Spleen (tissue), 11 donors: ENCODE measurements at regions not wholly inside any gene's neighbourhood (a gene's known extent, or its start where the extent isn't known, plus 50 kb on each side); places are given as distances from the start of the nearest gene placed in this dataset.
"Not testable (repeated sequence)": the region's sequence is repeated elsewhere in the genome, so short reads cannot be mapped to it uniquely, and the experiment has no call there.

Source experiments
- DNase-seq: peaks from one replicate; pipeline ENCODE4 v3.0.0-alpha.2; 2020
- H3K27ac ChIP-seq, 8 donors: fragments of 200-600 bp; sonication (generic) in 7 of 8; 1 replicate in 4 of 8; 2 replicates in 4 of 8; pipeline versions ENCODE4 v1.5.0 to v1.8.0; 2016 to 2021; ENCODE audit warnings: inconsistent platforms in 4 of 8, mild to moderate bottlenecking in 4 of 8, moderate library complexity in 1 of 8
- H3K27me3 ChIP-seq, 7 donors: fragments of 200-600 bp; sonication (generic) in 6 of 7; replicated peaks in 1 of 7; 1 replicate in 4 of 7; 2 replicates in 3 of 7; pipeline versions ENCODE4 v1.5.0 to v1.8.0; 2016 to 2021; ENCODE audit warnings: inconsistent platforms in 3 of 7, mild to moderate bottlenecking in 1 of 7
- H3K36me3 ChIP-seq, 6 donors: fragments of 200-600 bp; sonication (generic) in 5 of 6; 1 replicate in 4 of 6; 2 replicates in 2 of 6; pipeline versions ENCODE4 v1.5.0 to v1.8.0; 2016 to 2021; ENCODE audit warnings: inconsistent platforms in 2 of 6
- H3K4me1 ChIP-seq, 6 donors: fragments of 200-600 bp; sonication (generic) in 5 of 6; 1 replicate in 3 of 6; 2 replicates in 3 of 6; pipeline versions ENCODE4 v1.5.0 to v1.8.0; 2016 to 2021; ENCODE audit warnings: inconsistent platforms in 3 of 6
- H3K4me3 ChIP-seq, 8 donors: fragments of 200-600 bp; sonication (generic) in 7 of 8; 1 replicate in 4 of 8; 2 replicates in 4 of 8; pipeline versions ENCODE4 v1.5.0 to v1.8.0; 2016 to 2021; ENCODE audit warnings: inconsistent platforms in 4 of 8, mild to moderate bottlenecking in 4 of 8, moderate library complexity in 2 of 8
- H3K9me3 ChIP-seq, 8 donors: fragments of 200-600 bp; sonication (generic) in 7 of 8; 1 replicate in 4 of 8; 2 replicates in 4 of 8; pipeline versions ENCODE4 v1.5.0 to v1.8.0; 2016 to 2021; ENCODE audit warnings: inconsistent platforms in 4 of 8
- CTCF ChIP-seq, 11 experiments: fragments of 200-600 bp in 7 of 11; fragments of 450-650 bp in 4 of 11; sonication (generic) in 4 of 11; IDR thresholded peaks in 8 of 11; conservative IDR thresholded peaks in 3 of 11; 1 replicate in 7 of 11; 2 replicates in 4 of 11; pipeline versions ENCODE4 v1.4.0 to v1.8.0; 2016 to 2021; ENCODE audit warnings: antibody characterized with exemption in 11 of 11, inconsistent platforms in 4 of 11, mild to moderate bottlenecking in 1 of 11
- POLR2A ChIP-seq, 3 donors: fragments of 450-650 bp; IDR thresholded peaks; one replicate each; pipeline ENCODE4 v1.5.1; 2017; ENCODE audit warnings: antibody characterized with exemption in 3 of 3, mild to moderate bottlenecking in 1 of 3
- POLR2AphosphoS5 ChIP-seq, 3 donors: sonication (generic); formaldehyde crosslinking; IDR thresholded peaks; one replicate each; pipeline ENCODE4 v1.5.1; 2017; ENCODE audit warnings: antibody characterized with exemption in 3 of 3
- WGBS, 5 donors: extraction: QIAGEN DNeasy Blood & Tissue Kit in 3 of 5; methylation state at CpG; one replicate each; pipeline versions ENCODE4 v1.1.5 to v1.1.7; 2013 to 2018; 5-methylcytosine and 5-hydroxymethylcytosine counted together
- intact Hi-C: fragments of 100-400 bp; cut with DNase I; formaldehyde crosslinking; loops from one replicate; pipeline ENCODE4 v1.15.0; 2023; ENCODE audit warnings: low total_unique reads
- donor health status: healthy with polysubstance abuse.
- donor health status: DM: no; HTN: no; CAD: no; lungs with moderate emphysema.
- donor health status: DM: no; HTN: no; CAD: no.
- donor health status: Bipolar disorder and iron deficiency.
- donor health status: healthy.
- donor health status: DM: no; HTN: no; CAD: no.
- donor health status: DM: yes; HTN: yes; CAD: no.

- intact Hi-C loops, result no loop called here
- no peaks in the 10 kb centered on the region for H3K36me3 ChIP-seq
- no peaks in the 10 kb centered on the region for H3K4me1 ChIP-seq
- no peak overlapping the region for H3K27ac ChIP-seq
- TF ChIP-seq CTCF (IDR thresholded peaks at IDR 0.05 in 8 of 11, conservative IDR thresholded peaks at IDR 0.05 in 3 of 11) (no peak), POLR2AphosphoS5 (IDR thresholded peaks at IDR 0.05) (no peak), POLR2A (IDR thresholded peaks at IDR 0.05) (no peak)
- peaks cover 0 to 63% (median 39%) of the 10 kb centered on the region in 8 donors for H3K9me3 ChIP-seq
- DNase-seq, result no peak
- H3K27me3 ChIP-seq, result no peaks in the 10 kb centered on the region
- no peak overlapping the region for H3K4me3 ChIP-seq
Observed at GRCh38 chr6:78797270-78797669, 70.1 kb upstream of the IRAK1BP1 start.

- Histone ChIP-seq H3K27ac (no peak overlapping the region), H3K36me3 (no peaks in the 10 kb centered on the region), H3K9me3 (peaks cover 0 to 83% (median 60%) of the 10 kb centered on the region in 8 donors), H3K4me1 (no peaks in the 10 kb centered on the region), H3K4me3 (no peak overlapping the region), H3K27me3 (no peaks in the 10 kb centered on the region)
- intact Hi-C loops, result no loop called here
- WGBS, 5 donors, result 85 to 92% (median 90%) methylated on average over 2 of the region's 2 CpGs
- TF ChIP-seq POLR2A (IDR thresholded peaks at IDR 0.05), result no peak
- no peak for TF ChIP-seq CTCF (IDR thresholded peaks at IDR 0.05 in 8 of 11, conservative IDR thresholded peaks at IDR 0.05 in 3 of 11)
- TF ChIP-seq POLR2AphosphoS5 (IDR thresholded peaks at IDR 0.05), result no peak
- no peak for DNase-seq
Observed at GRCh38 chr6:78799682-78800081, 67.7 kb upstream of the IRAK1BP1 start.

GRCh38 chr6:78806792-78807191 is 60.6 kb upstream of the IRAK1BP1 start:
- H3K4me1 ChIP-seq, H3K27ac ChIP-seq, H3K4me3 ChIP-seq, DNase-seq, H3K27me3 ChIP-seq, intact Hi-C loops, H3K36me3 ChIP-seq: not testable (repeated sequence)
- 85 to 100% (median 95%) methylated on average over 1 of the region's 1 CpG for WGBS, 5 donors
- peaks cover 0 to 57% (median 26%) of the 10 kb centered on the region in 8 donors for H3K9me3 ChIP-seq

GRCh38 chr6:78807655-78808355 is 59.5 kb upstream of the IRAK1BP1 start:
- H3K27ac ChIP-seq, intact Hi-C loops, H3K36me3 ChIP-seq, H3K4me1 ChIP-seq, DNase-seq, H3K27me3 ChIP-seq, H3K4me3 ChIP-seq: not testable (repeated sequence)
- 86 to 93% (median 87%) methylated on average over 6 to 10 of the region's 10 CpGs for WGBS, 5 donors
- H3K9me3 ChIP-seq, result peaks cover 0 to 47% (median 19%) of the 10 kb centered on the region in 8 donors

- 80 to 100% (median 87%) methylated on average over 3 to 4 of the region's 4 CpGs for WGBS, 5 donors
- no peak for DNase-seq
- Histone ChIP-seq H3K36me3 (no peaks in the 10 kb centered on the region), H3K9me3 (peaks cover 0 to 41% (median 12%) of the 10 kb centered on the region in 8 donors), H3K4me3 (no peak overlapping the region), H3K27me3 (no peaks in the 10 kb centered on the region), H3K4me1 (no peaks in the 10 kb centered on the region), H3K27ac (no peak overlapping the region)
- TF ChIP-seq POLR2A (IDR thresholded peaks at IDR 0.05) (no peak), CTCF (IDR thresholded peaks at IDR 0.05 in 8 of 11, conservative IDR thresholded peaks at IDR 0.05 in 3 of 11) (no peak)
- intact Hi-C loops, result no loop called here
Observed at GRCh38 chr6:78808356-78808891, 58.9 kb upstream of the IRAK1BP1 start.
